H1 (cell line): ENCODE measurements at regions not wholly inside any gene's neighbourhood (a gene's known extent, or its start where the extent isn't known, plus 50 kb on each side); places are given as distances from the start of the nearest gene placed in this dataset.
"Not testable (repeated sequence)": the region's sequence is repeated elsewhere in the genome, so short reads cannot be mapped to it uniquely, and the experiment has no call there.

Source experiments
- CTCF ChIA-PET: fragments of 300-600 bp; sonication (Branson Sonifier 250); formaldehyde crosslinking; loops from one replicate; lab custom pipeline; 2021; ENCODE audit not compliant: partially characterized antibody; lab: Charles Lee
- POLR2A ChIA-PET: fragments of 300-600 bp; sonication (Branson Sonifier 250); formaldehyde crosslinking; loops from one replicate; lab custom pipeline; 2021; ENCODE audit warnings: inconsistent platforms; ENCODE audit not compliant: partially characterized antibody; lab: Charles Lee
- DNase-seq, 2 experiments: peaks; one replicate each; pipeline versions ENCODE4 v3.0.0 to v3.0.0-alpha.2; 2010 to 2022; ENCODE audit warnings: low spot score in 2 of 2, low read depth in 1 of 2, mixed read lengths in 1 of 2
- FAIRE-seq: peaks from 2 replicates; lab custom pipeline; 2011; peaks lifted over from hg19 to GRCh38; lab: Jason Lieb, UNC
- H2AFZ ChIP-seq: 2 replicates; pipeline ENCODE4 v1.8.1; 2012; ENCODE audit warnings: low read length, inconsistent platforms
- H2AK5ac ChIP-seq: 2 replicates; pipeline ENCODE4 v1.6.1; 2013; ENCODE audit warnings: low read depth, low read length
- H2BK120ac ChIP-seq: replicated peaks from 2 replicates; pipeline ENCODE3; 2013; ENCODE audit warnings: low read depth, low read length, inconsistent platforms
- H2BK12ac ChIP-seq: 2 replicates; pipeline ENCODE4 v1.6.1; 2013; ENCODE audit warnings: low read depth, low read length
- H2BK15ac ChIP-seq: 2 replicates; pipeline ENCODE4 v1.6.1; 2013; ENCODE audit warnings: low read length
- H2BK20ac ChIP-seq: 2 replicates; pipeline ENCODE4 v1.6.1; 2013; ENCODE audit warnings: low read length
- H2BK5ac ChIP-seq: 2 replicates; pipeline ENCODE4 v1.6.1; 2013; ENCODE audit warnings: low read depth, low read length
- H3K14ac ChIP-seq: 2 replicates; pipeline ENCODE4 v1.6.1; 2013; ENCODE audit warnings: inconsistent platforms; ENCODE audit not compliant: insufficient read length
- H3K18ac ChIP-seq: 2 replicates; pipeline ENCODE4 v1.6.1; 2013; ENCODE audit warnings: low read length; ENCODE audit errors: extremely low read depth
- H3K23ac ChIP-seq: 2 replicates; pipeline ENCODE4 v1.6.1; 2013; ENCODE audit warnings: inconsistent platforms; ENCODE audit not compliant: insufficient read length
- H3K23me2 ChIP-seq: 2 replicates; pipeline ENCODE4 v1.6.1; 2013; ENCODE audit warnings: low read depth, low read length
- H3K27ac ChIP-seq: 2 replicates; pipeline ENCODE4 v1.6.1; 2011; ENCODE audit warnings: low read depth, low read length, inconsistent platforms
- H3K27me3 ChIP-seq, 4 experiments: replicated peaks in 1 of 4; 1 replicate in 1 of 4; 2 replicates in 3 of 4; pipeline versions ENCODE4 v1.6.1 to v1.8.1; 2011 to 2013; ENCODE audit warnings: low read length in 3 of 4, mild to moderate bottlenecking in 3 of 4, inconsistent platforms in 2 of 4, mixed read lengths in 2 of 4, moderate library complexity in 1 of 4; ENCODE audit not compliant: control insufficient read depth in 3 of 4, insufficient read depth in 3 of 4; ENCODE audit errors: extremely low read depth in 1 of 4
- H3K36me3 ChIP-seq, 4 experiments: 2 replicates each; pipeline versions ENCODE4 v1.6.1 to v1.8.1; 2011 to 2013; ENCODE audit warnings: mild to moderate bottlenecking in 4 of 4, low read length in 3 of 4, moderate library complexity in 2 of 4, control low read depth in 1 of 4, inconsistent platforms in 1 of 4; ENCODE audit not compliant: insufficient read depth in 4 of 4, control insufficient read depth in 2 of 4
- H3K4ac ChIP-seq: replicated peaks from 2 replicates; pipeline ENCODE3; 2013; ENCODE audit warnings: low read length, low read depth, mixed read lengths, inconsistent platforms; ENCODE audit not compliant: insufficient read length
- H3K4me1 ChIP-seq, 4 experiments: replicated peaks in 1 of 4; 1 replicate in 1 of 4; 2 replicates in 3 of 4; pipeline versions ENCODE4 v1.6.1 to v1.8.1; 2011 to 2013; ENCODE audit warnings: low read length in 3 of 4, inconsistent platforms in 2 of 4, mixed read lengths in 1 of 4; ENCODE audit not compliant: insufficient read depth in 4 of 4, control insufficient read depth in 3 of 4
- H3K4me2 ChIP-seq, 2 experiments: 2 replicates each; pipeline versions ENCODE4 v1.6.1 to v1.8.1; 2011 to 2013; ENCODE audit warnings: low read depth in 2 of 2, low read length in 2 of 2, control low read depth in 1 of 2, inconsistent platforms in 1 of 2, mild to moderate bottlenecking in 1 of 2; ENCODE audit not compliant: insufficient read depth in 1 of 2
- H3K4me3 ChIP-seq, 4 experiments: fragments of 200-600, 300-600 bp in 1 of 4; sonication (generic), shearing (Covaris generic), sonication (Bioruptor Twin) in 1 of 4; 2 replicates each; pipeline versions ENCODE4 v1.5.1 to v1.8.1; 2011 to 2016; ENCODE audit warnings: low read length in 4 of 4, low read depth in 3 of 4, control low read depth in 2 of 4, inconsistent platforms in 2 of 4, mild to moderate bottlenecking in 2 of 4, mixed read lengths in 1 of 4, moderate library complexity in 1 of 4; ENCODE audit not compliant: insufficient read depth in 2 of 4; ENCODE audit errors: extremely low read depth in 1 of 4
- H3K56ac ChIP-seq: replicated peaks from 2 replicates; pipeline ENCODE3; 2013; ENCODE audit warnings: low read depth, mild to moderate bottlenecking, mixed read lengths, low read length, inconsistent platforms; ENCODE audit not compliant: insufficient read length
- H3K79me1 ChIP-seq: 2 replicates; pipeline ENCODE4 v1.6.1; 2013; ENCODE audit warnings: low read depth, low read length, control low read depth
- H3K79me2 ChIP-seq, 2 experiments: 2 replicates each; pipeline versions ENCODE4 v1.6.1 to v1.8.1; 2012 to 2013; ENCODE audit warnings: low read length in 2 of 2, mild to moderate bottlenecking in 2 of 2, inconsistent platforms in 1 of 2; ENCODE audit not compliant: insufficient read depth in 2 of 2, control insufficient read depth in 1 of 2
- H3K9ac ChIP-seq, 4 experiments: replicated peaks in 1 of 4; 1 replicate in 1 of 4; 2 replicates in 3 of 4; pipeline versions ENCODE4 v1.6.1 to v1.8.1; 2011 to 2013; ENCODE audit warnings: low read depth in 3 of 4, low read length in 3 of 4, control low read depth in 2 of 4, mild to moderate bottlenecking in 2 of 4, moderate library complexity in 2 of 4, inconsistent platforms in 1 of 4; ENCODE audit errors: extremely low read depth in 1 of 4
- H3K9me3 ChIP-seq, 2 experiments: 2 replicates each; pipeline versions ENCODE4 v1.6.1 to v1.8.1; 2012 to 2013; ENCODE audit warnings: mild to moderate bottlenecking in 2 of 2, moderate library complexity in 2 of 2, control low read depth in 1 of 2, inconsistent platforms in 1 of 2, low read depth in 1 of 2, low read length in 1 of 2, mixed read lengths in 1 of 2; ENCODE audit not compliant: insufficient read depth in 2 of 2
- H4K20me1 ChIP-seq, 2 experiments: replicated peaks in 1 of 2; 2 replicates each; pipeline versions ENCODE3 to v1.8.1; 2011 to 2013; ENCODE audit warnings: inconsistent platforms in 2 of 2, low read length in 2 of 2, mild to moderate bottlenecking in 1 of 2; ENCODE audit not compliant: insufficient read depth in 2 of 2, control insufficient read depth in 1 of 2
- H4K5ac ChIP-seq: 2 replicates; pipeline ENCODE4 v1.6.1; 2013; ENCODE audit warnings: low read length, low read depth, mixed read lengths, inconsistent platforms; ENCODE audit not compliant: insufficient read length
- H4K8ac ChIP-seq: 2 replicates; pipeline ENCODE4 v1.8.0; 2013; ENCODE audit warnings: mild to moderate bottlenecking, moderate library complexity, low read length, inconsistent platforms; ENCODE audit not compliant: insufficient read depth; ENCODE audit errors: extremely low read depth
- H4K91ac ChIP-seq: replicated peaks from 2 replicates; pipeline ENCODE3; 2013; ENCODE audit warnings: low read length, mixed read lengths, inconsistent platforms; ENCODE audit not compliant: insufficient read length
- SIRT6 ChIP-seq: IDR thresholded peaks from one replicate; pipeline ENCODE4 v1.7.1; 2012; ENCODE audit warnings: low read length, inconsistent platforms
- YY1 ChIP-seq: IDR thresholded peaks from 2 replicates; pipeline ENCODE4 v1.6.1; 2011; ENCODE audit warnings: low read depth, mild to moderate bottlenecking, low read length
- WGBS, 2 experiments: shearing (Covaris generic) in 1 of 2; methylation state at CpG; one replicate each; pipeline versions ENCODE4 v1.1.6 to v1.1.7; 2013 to 2015; ENCODE audit warnings: low lambda C conversion rate in 2 of 2, mixed read lengths in 2 of 2, inconsistent platforms in 1 of 2, low coverage in 1 of 2, missing lambda C conversion rate in 1 of 2; ENCODE audit not compliant: insufficient replicate concordance in 2 of 2, insufficient coverage in 1 of 2, insufficient read length in 1 of 2; ENCODE audit errors: extremely low coverage in 1 of 2, missing lambda C conversion rate in 1 of 2; 5-methylcytosine and 5-hydroxymethylcytosine counted together

- TF ChIP-seq SIRT6 = no peak
- TF ChIP-seq YY1 = no peak
Observed at GRCh38 chr2:84055816-84056215, 403.3 kb downstream of the SUCLG1 start (continued).

GRCh38 chr2:84054577-84054976 lies 404.5 kb downstream of the SUCLG1 start:
- H2BK15ac ChIP-seq, H3K23ac ChIP-seq, H3K27ac ChIP-seq, H4K5ac ChIP-seq, H3K14ac ChIP-seq, FAIRE-seq, H3K18ac ChIP-seq, H3K56ac ChIP-seq, H2AFZ ChIP-seq, H2BK12ac ChIP-seq, H3K79me1 ChIP-seq, H3K4me3 ChIP-seq, H2BK20ac ChIP-seq, H2BK5ac ChIP-seq, H4K8ac ChIP-seq, DNase-seq, H2BK120ac ChIP-seq, H4K20me1 ChIP-seq, H3K36me3 ChIP-seq, H3K4me2 ChIP-seq, H3K79me2 ChIP-seq, H3K9me3 ChIP-seq, H4K91ac ChIP-seq, H3K9ac ChIP-seq, H3K4me1 ChIP-seq, H3K27me3 ChIP-seq, H3K4ac ChIP-seq, H2AK5ac ChIP-seq, H3K23me2 ChIP-seq, POLR2A ChIA-PET: not testable (repeated sequence)
- WGBS, 2 experiments = 100% methylated on average over 1 of the region's 1 CpG; no CpG with 5 or more reads in 1 of the 2 experiments
- CTCF ChIA-PET = interaction anchor here (1.3 kb wide), 1 partner anchor 265 kb away, joined by 3 read pairs; no protein-coding TSS in a partner anchor
